ENCODE measurements at regions not wholly inside any gene's neighbourhood (a gene's known extent, or its start where the extent isn't known, plus 50 kb on each side); places are given as distances from the start of the nearest gene placed in this dataset.

DNA sequence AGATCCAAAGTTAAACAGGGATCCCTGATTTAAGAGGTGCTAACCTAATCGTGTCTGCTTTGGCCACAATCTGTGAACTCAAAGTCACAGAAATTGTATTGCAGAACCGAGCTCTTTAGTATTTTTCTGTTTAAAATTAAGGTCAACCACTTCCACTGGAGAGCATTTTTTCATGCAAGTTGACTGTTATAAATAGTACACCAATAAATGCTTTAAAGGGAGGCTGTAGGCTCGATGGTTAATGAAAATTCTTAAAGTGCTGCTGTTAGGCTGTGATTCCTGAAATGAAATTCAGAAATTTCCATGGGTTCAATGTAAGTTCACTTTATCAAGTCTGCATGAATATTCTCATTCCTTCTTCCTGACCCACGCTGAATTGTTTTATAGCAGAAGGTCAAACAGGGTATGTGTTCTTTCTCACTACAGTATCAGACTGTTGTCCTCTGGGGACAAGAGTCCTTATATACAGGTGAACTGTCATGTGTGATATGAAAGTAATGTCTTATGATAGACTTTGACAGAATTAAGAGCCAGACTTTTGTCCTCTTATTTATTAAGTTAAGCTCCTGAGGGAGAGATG is 92.5 kb upstream of the HDGFL1 start:
- H3K4me1 ChIP-seq (ENCODE audit: insufficient read depth, low read length): no peaks in the 10 kb centered on the region
- H3K36me3 ChIP-seq (ENCODE audit: insufficient read depth, low read length): no peaks in the 10 kb centered on the region
- H3K9me3 ChIP-seq (ENCODE audit: control insufficient read depth in 1 of 2, low read length in 2 of 2): no peaks in the 10 kb centered on the region
- no peaks in the 10 kb centered on the region for H3K36me3 Mint-ChIP-seq
- no peak overlapping the region for H3K4me3 ChIP-seq (ENCODE audit: low read length in 2 of 2)
- no peak overlapping the region for H3K27ac Mint-ChIP-seq
- H3K4me1 Mint-ChIP-seq: no peaks in the 10 kb centered on the region
- ChIA-PET POLR2A (ENCODE audit: partially characterized antibody) (no interaction called here), CTCF (ENCODE audit: partially characterized antibody) (no interaction called here)
- H3K27me3 Mint-ChIP-seq: no peaks in the 10 kb centered on the region
- H3K27ac ChIP-seq (ENCODE audit: low read depth, low read length): no peak overlapping the region
- H3K9me3 Mint-ChIP-seq: peaks cover 2 to 10% (median 7%) of the 10 kb centered on the region in 8 donors
- H3K4me3 Mint-ChIP-seq: no peak overlapping the region
- no peak for DNase-seq
- intact Hi-C loops (cut with micrococcal nuclease): no loop called here
- H3K27me3 ChIP-seq (ENCODE audit: insufficient read depth, low read length): no peaks in the 10 kb centered on the region

DNA sequence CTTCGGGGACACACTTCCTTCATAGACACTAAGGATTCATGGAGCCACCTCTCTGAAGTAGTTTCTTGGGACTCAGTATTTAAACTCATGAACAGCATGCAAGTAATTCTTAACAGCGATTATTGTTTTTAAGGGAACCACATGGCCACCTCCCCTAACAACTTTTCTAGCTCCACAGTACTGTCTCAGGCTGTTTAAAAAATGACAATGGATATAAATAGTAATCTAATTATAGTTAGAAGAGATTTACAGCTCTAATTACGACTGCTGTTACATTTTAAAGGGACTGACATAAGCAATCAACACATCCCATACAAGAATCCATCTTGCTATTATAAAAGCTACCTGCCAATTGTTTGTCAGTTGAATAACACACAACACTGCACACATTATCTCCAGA is 72.1 kb upstream of the HDGFL1 start:
- Mint-ChIP-seq H3K4me3 (no peak overlapping the region), H3K9me3 (peaks cover 0 to 4% (median under 1%) of the 10 kb centered on the region in 8 donors), H3K36me3 (no peaks in the 10 kb centered on the region), H3K4me1 (no peaks in the 10 kb centered on the region), H3K27me3 (no peaks in the 10 kb centered on the region), H3K27ac (no peak overlapping the region)
- CTCF ChIA-PET (ENCODE audit: partially characterized antibody): no interaction called here
- H3K27me3 ChIP-seq (ENCODE audit: insufficient read depth, low read length): no peaks in the 10 kb centered on the region
- DNase-seq: no peak
- H3K36me3 ChIP-seq (ENCODE audit: insufficient read depth, low read length): no peaks in the 10 kb centered on the region
- H3K9me3 ChIP-seq (ENCODE audit: control insufficient read depth in 1 of 2, low read length in 2 of 2): no peaks in the 10 kb centered on the region
- H3K4me3 ChIP-seq (ENCODE audit: low read length in 2 of 2): no peak overlapping the region
- POLR2A ChIA-PET (ENCODE audit: partially characterized antibody): no interaction called here
- no peak overlapping the region for H3K27ac ChIP-seq (ENCODE audit: low read depth, low read length)
- intact Hi-C loops (cut with micrococcal nuclease): no loop called here
- H3K4me1 ChIP-seq (ENCODE audit: insufficient read depth, low read length): no peaks in the 10 kb centered on the region

DNA sequence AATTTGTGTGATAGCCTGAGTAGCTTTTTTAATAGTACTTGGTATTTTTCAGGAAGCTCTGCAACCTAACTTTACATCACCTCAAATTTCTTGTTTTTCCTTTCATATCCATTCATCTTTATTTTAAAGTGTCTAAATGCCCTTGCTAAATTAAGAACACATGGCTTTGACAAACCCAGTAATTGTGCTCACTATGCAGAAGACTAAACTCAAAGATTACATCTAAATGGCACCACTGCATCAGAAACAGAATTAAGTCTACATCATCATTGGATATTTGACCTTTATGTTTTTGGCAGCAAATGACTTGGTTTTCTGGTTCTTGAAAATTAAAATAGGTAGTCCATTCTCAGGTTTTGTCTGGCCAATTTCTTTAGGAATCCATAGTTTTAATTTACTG is 69.6 kb upstream of the HDGFL1 start:
- CTCF ChIA-PET (ENCODE audit: partially characterized antibody): no interaction called here
- H3K4me1 Mint-ChIP-seq: no peaks in the 10 kb centered on the region
- no peaks in the 10 kb centered on the region for H3K36me3 ChIP-seq (ENCODE audit: insufficient read depth, low read length)
- intact Hi-C loops (cut with micrococcal nuclease): no loop called here
- H3K4me3 Mint-ChIP-seq: no peak overlapping the region
- H3K36me3 Mint-ChIP-seq: no peaks in the 10 kb centered on the region
- no peak for DNase-seq
- no peaks in the 10 kb centered on the region for H3K4me1 ChIP-seq (ENCODE audit: insufficient read depth, low read length)
- H3K4me3 ChIP-seq (ENCODE audit: low read length in 2 of 2): no peak overlapping the region
- H3K27ac Mint-ChIP-seq: no peak overlapping the region
- no peaks in the 10 kb centered on the region for H3K27me3 Mint-ChIP-seq
- peaks cover 0 to 3% (median 0%) of the 10 kb centered on the region in 8 donors for H3K9me3 Mint-ChIP-seq
- no peaks in the 10 kb centered on the region for H3K27me3 ChIP-seq (ENCODE audit: insufficient read depth, low read length)
- no peaks in the 10 kb centered on the region for H3K9me3 ChIP-seq (ENCODE audit: control insufficient read depth in 1 of 2, low read length in 2 of 2)
- POLR2A ChIA-PET (ENCODE audit: partially characterized antibody): no interaction called here
- no peak overlapping the region for H3K27ac ChIP-seq (ENCODE audit: low read depth, low read length)

DNA sequence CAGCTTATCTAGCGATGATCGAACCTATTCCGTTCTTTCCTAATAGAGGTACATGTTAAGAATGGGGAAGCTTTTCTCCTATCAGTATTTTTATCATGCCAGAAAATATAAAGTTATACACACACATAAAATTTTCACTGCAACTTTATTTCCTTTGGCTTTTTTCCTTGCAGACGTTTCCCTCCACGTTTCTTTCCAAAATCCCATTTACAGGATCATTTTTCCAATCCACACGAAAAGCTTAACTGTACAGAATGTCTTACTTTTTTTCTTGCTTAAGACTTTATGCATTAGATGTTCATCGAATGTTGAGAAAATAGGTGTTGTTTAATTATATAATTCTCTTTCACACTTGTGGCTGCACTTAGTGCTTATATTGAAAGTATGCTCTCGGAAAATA is 62.9 kb upstream of the HDGFL1 start:
- POLR2A ChIA-PET (ENCODE audit: partially characterized antibody): no interaction called here

DNA sequence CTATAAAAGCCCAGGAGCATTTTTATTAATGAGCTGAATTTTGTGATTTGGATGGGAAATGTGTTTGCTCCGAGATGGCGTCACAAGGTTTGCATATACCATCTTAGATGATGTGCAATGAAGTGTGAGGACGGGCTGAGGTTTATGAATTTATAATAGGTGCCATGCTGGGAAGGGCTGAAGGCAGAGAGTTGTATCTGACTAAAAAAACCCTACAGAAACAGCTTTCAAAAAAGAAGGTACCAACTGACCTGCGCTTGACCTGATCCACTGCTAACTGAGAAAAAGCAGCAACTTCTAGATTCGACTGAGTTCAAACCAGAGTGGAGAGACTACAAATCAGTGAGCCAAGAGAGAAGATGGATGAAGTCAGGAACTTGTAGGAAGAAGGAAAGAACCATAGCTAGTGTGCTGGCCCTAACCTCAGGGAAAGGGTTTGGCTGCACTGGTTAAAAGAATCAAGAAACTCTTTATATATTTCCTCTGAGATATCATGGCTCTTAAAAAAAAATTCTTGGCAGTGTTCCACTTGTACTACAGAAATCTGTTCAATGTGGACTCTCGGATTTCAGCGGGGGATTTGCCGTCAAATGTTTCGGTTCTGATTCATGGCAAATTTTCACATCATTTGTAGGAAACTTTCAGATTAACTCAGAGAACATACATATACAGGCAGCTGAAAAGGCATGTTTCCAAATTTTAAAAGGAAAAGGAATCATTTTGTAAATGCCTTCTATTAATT is 56.5 kb upstream of the HDGFL1 start:
- Histone ChIP-seq H3K4me1 (ENCODE audit: insufficient read depth, low read length) (no peaks in the 10 kb centered on the region), H3K9me3 (ENCODE audit: control insufficient read depth in 1 of 2, low read length in 2 of 2) (no peaks in the 10 kb centered on the region), H3K4me3 (ENCODE audit: low read length in 2 of 2) (no peak overlapping the region), H3K27ac (ENCODE audit: low read depth, low read length) (no peak overlapping the region), H3K27me3 (ENCODE audit: insufficient read depth, low read length) (no peaks in the 10 kb centered on the region), H3K36me3 (ENCODE audit: insufficient read depth, low read length) (no peaks in the 10 kb centered on the region)
- Mint-ChIP-seq H3K27ac (no peak overlapping the region), H3K36me3 (no peaks in the 10 kb centered on the region), H3K4me3 (no peak overlapping the region), H3K9me3 (peaks cover 0 to 8% (median 3%) of the 10 kb centered on the region in 8 donors), H3K4me1 (no peaks in the 10 kb centered on the region), H3K27me3 (no peaks in the 10 kb centered on the region)
- intact Hi-C loops (cut with micrococcal nuclease): no loop called here
- CTCF ChIA-PET (ENCODE audit: partially characterized antibody): no interaction called here
- no peak for DNase-seq
- POLR2A ChIA-PET (ENCODE audit: partially characterized antibody): no interaction called here

More for the DNA sequence above, 62.9 kb upstream of the HDGFL1 start:
- H3K27me3 Mint-ChIP-seq: no peaks in the 10 kb centered on the region
- intact Hi-C loops (cut with micrococcal nuclease): no loop called here
- no peak overlapping the region for H3K4me3 Mint-ChIP-seq
- H3K4me1 Mint-ChIP-seq: no peaks in the 10 kb centered on the region
- H3K4me1 ChIP-seq (ENCODE audit: insufficient read depth, low read length): no peaks in the 10 kb centered on the region
- no peak overlapping the region for H3K4me3 ChIP-seq (ENCODE audit: low read length in 2 of 2)
- CTCF ChIA-PET (ENCODE audit: partially characterized antibody): no interaction called here
- no peak overlapping the region for H3K27ac ChIP-seq (ENCODE audit: low read depth, low read length)
- no peak for DNase-seq
- peaks cover 0 to 6% (median under 1%) of the 10 kb centered on the region in 8 donors for H3K9me3 Mint-ChIP-seq
- H3K27ac Mint-ChIP-seq: no peak overlapping the region
- H3K27me3 ChIP-seq (ENCODE audit: insufficient read depth, low read length): no peaks in the 10 kb centered on the region
- no peaks in the 10 kb centered on the region for H3K9me3 ChIP-seq (ENCODE audit: control insufficient read depth in 1 of 2, low read length in 2 of 2)
- H3K36me3 Mint-ChIP-seq: no peaks in the 10 kb centered on the region
- H3K36me3 ChIP-seq (ENCODE audit: insufficient read depth, low read length): no peaks in the 10 kb centered on the region

DNA sequence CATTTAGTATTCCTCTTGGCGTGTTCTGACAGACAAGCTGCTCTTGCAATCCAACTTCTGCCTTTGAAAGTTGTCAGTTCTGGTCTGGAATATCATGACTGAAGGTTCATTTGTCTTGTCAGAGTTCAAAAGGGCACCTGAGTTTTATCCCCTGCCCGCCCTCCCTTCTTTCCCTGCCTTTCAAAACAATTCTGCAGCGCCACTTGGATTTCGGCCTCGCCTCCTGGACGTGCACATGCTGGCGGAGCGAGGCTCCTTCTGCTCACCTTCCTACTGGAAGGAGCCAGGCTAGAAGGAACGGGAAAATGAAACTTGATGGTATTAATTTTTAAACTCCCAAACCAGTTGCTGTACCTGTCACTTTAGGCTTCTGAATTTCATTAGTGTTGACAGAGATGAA is 55.7 kb upstream of the HDGFL1 start:
- Histone ChIP-seq H3K4me3 (ENCODE audit: low read length in 2 of 2) (no peak overlapping the region), H3K36me3 (ENCODE audit: insufficient read depth, low read length) (no peaks in the 10 kb centered on the region), H3K9me3 (ENCODE audit: control insufficient read depth in 1 of 2, low read length in 2 of 2) (no peaks in the 10 kb centered on the region), H3K27me3 (ENCODE audit: insufficient read depth, low read length) (no peaks in the 10 kb centered on the region), H3K4me1 (ENCODE audit: insufficient read depth, low read length) (no peaks in the 10 kb centered on the region), H3K27ac (ENCODE audit: low read depth, low read length) (no peak overlapping the region)
- peaks cover 0 to 8% (median 2%) of the 10 kb centered on the region in 8 donors for H3K9me3 Mint-ChIP-seq
- no peaks in the 10 kb centered on the region for H3K27me3 Mint-ChIP-seq
- no peaks in the 10 kb centered on the region for H3K36me3 Mint-ChIP-seq
- no peak for DNase-seq
- H3K4me1 Mint-ChIP-seq: no peaks in the 10 kb centered on the region
- ChIA-PET POLR2A (ENCODE audit: partially characterized antibody) (no interaction called here), CTCF (ENCODE audit: partially characterized antibody) (no interaction called here)
- intact Hi-C loops (cut with micrococcal nuclease): no loop called here
- H3K27ac Mint-ChIP-seq: no peak overlapping the region
- H3K4me3 Mint-ChIP-seq: no peak overlapping the region

DNA sequence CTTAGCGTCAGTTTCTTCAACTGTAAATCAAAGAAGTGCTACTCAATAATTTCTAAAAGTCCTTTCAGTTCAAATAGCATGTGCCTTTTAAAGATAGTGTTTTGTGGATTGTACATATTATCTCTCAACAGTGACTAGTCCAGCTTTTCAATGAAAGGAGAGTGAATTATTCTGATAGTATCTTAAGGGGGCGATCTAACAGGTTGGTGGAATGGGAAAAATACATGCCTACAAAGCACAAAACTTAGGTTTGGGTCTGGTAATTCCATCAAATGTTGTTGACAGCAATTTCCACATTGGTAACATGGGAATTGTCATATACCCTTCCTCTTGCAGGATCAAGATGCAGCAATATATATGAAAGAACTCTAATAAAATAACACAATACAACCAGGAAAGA is 50.1 kb upstream of the HDGFL1 start:
- Histone ChIP-seq H3K9me3 (ENCODE audit: control insufficient read depth in 1 of 2, low read length in 2 of 2) (no peaks in the 10 kb centered on the region), H3K27ac (ENCODE audit: low read depth, low read length) (no peak overlapping the region), H3K27me3 (ENCODE audit: insufficient read depth, low read length) (no peaks in the 10 kb centered on the region), H3K4me3 (ENCODE audit: low read length in 2 of 2) (no peak overlapping the region), H3K4me1 (ENCODE audit: insufficient read depth, low read length) (no peaks in the 10 kb centered on the region), H3K36me3 (ENCODE audit: insufficient read depth, low read length) (no peaks in the 10 kb centered on the region)
- ChIA-PET CTCF (ENCODE audit: partially characterized antibody) (no interaction called here), POLR2A (ENCODE audit: partially characterized antibody) (no interaction called here)
- Mint-ChIP-seq H3K4me3 (no peak overlapping the region), H3K27me3 (no peaks in the 10 kb centered on the region), H3K4me1 (no peaks in the 10 kb centered on the region), H3K27ac (no peak overlapping the region), H3K9me3 (peaks cover 0 to 7% (median 3%) of the 10 kb centered on the region in 8 donors), H3K36me3 (no peaks in the 10 kb centered on the region)
- intact Hi-C loops (cut with micrococcal nuclease): no loop called here
- no peak for DNase-seq
